IMR-90 (cell line): ENCODE measurements at regions not wholly inside any gene's neighbourhood (a gene's known extent, or its start where the extent isn't known, plus 50 kb on each side); places are given as distances from the start of the nearest gene placed in this dataset.
A peak's percentile ranks its signal among the peaks of the same experiment; 100 is the strongest.

ENCODE experiments used
- BHLHE40 ChIP-seq: fragments of 150-350 bp; IDR thresholded peaks from 2 replicates; pipeline ENCODE4 v1.6.1; 2016; ENCODE audit warnings: mild to moderate bottlenecking, low read depth, low read length
- CTCF ChIP-seq: conservative IDR thresholded peaks from 2 replicates; pipeline ENCODE4 v1.5.1; 2012; ENCODE audit warnings: mild to moderate bottlenecking, low read depth, low read length, improper control_type of control experiment
- FOS ChIP-seq: fragments of 150-350 bp; IDR thresholded peaks from 2 replicates; pipeline ENCODE4 v1.6.1; 2016; ENCODE audit warnings: low read depth, low read length
- MAFK ChIP-seq: IDR thresholded peaks from 2 replicates; pipeline ENCODE4 v1.6.1; 2012; ENCODE audit warnings: low read depth, low read length, improper control_type of control experiment
- MXI1 ChIP-seq: IDR thresholded peaks from 2 replicates; pipeline ENCODE4 v1.6.1; 2012; ENCODE audit warnings: low read depth, mild to moderate bottlenecking, low read length, moderate library complexity, borderline replicate concordance
- POLR2A ChIP-seq: IDR thresholded peaks from 2 replicates; pipeline ENCODE4 v1.6.1; 2012; ENCODE audit warnings: mild to moderate bottlenecking, low read depth, low read length
- RAD21 ChIP-seq: IDR thresholded peaks from 2 replicates; pipeline ENCODE4 v1.6.1; 2012; ENCODE audit warnings: low read length, improper control_type of control experiment
- RFX5 ChIP-seq: IDR thresholded peaks from 2 replicates; pipeline ENCODE4 v1.8.0; 2012; ENCODE audit warnings: low read depth, mild to moderate bottlenecking, low read length, moderate library complexity
- SMC3 ChIP-seq: fragments of 150-350 bp; IDR thresholded peaks from 2 replicates; pipeline ENCODE4 v1.6.1; 2016; ENCODE audit warnings: low read depth, mild to moderate bottlenecking, antibody characterized with exemption, low read length, moderate library complexity

- TF ChIP-seq BHLHE40: no peak
- no peak for TF ChIP-seq POLR2A
- no peak for TF ChIP-seq MXI1
- no peak for TF ChIP-seq CTCF
- no peak for TF ChIP-seq RAD21
- TF ChIP-seq FOS: 0 out of 2 replicates have a peak, but pooled peaks have one; percentile 11
- no peak for TF ChIP-seq MAFK
- no peak for TF ChIP-seq SMC3
- no peak for TF ChIP-seq RFX5
Measured at GRCh38 chr1:208431721-208432120, 187.5 kb upstream of the PLXNA2 start.
